HG02759 (cell line): ENCODE measurements at regions not wholly inside any gene's neighbourhood (a gene's known extent, or its start where the extent isn't known, plus 50 kb on each side); places are given as distances from the start of the nearest gene placed in this dataset.
"Not testable (repeated sequence)": the region's sequence is repeated elsewhere in the genome, so short reads cannot be mapped to it uniquely, and the experiment has no call there.

Experiments
- ATAC-seq: cut with Tn5 transposase; IDR thresholded peaks from one replicate; pipeline ENCODE4 v1.9.1; 2021; ENCODE audit warnings: mild to moderate bottlenecking, moderate library complexity; ENCODE audit not compliant: unreplicated experiment

DNA sequence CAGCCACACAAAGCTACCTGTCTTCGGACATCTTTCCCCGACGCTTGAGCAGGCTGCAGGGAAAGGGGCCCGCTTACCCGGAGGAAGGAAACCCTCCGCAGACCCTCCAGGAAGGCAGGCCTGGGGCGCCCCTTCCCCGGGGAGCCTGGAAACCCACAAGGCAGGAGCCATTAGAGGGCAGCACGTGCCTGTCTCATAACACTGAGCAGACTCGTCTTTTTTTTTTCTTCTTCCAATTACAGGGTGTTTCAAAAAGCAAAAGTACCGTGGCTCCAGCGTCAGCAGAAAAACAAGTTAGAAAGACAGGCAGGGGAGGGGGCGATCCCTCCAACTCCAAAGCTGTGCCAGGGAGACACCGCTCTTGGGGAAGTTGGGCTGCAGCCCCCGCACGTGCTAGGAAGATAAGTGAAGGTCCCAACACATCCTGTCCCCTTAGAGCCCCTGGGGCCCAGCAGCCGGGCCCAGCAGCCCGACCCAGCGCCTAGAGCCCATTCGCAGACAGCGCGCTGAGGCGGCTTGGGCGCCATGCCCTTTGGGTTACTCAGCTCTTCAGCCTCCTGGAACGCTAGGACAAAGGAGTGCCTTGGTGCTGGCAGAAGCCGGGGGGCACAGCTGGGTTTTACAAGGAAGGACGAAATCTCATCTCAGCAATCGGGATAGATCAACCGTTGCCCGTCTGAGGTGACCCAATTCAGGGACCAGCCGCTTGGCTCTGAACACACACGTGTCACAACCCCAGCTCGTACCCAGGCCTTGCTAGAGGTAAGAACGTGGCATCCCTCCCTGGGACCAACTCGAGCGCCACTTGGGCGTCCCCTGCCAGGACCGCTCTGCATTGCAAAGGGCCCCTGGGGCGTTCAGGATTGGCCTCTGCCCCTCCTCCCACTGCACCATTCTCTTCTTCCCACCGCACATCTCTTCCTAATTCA is 136.3 kb downstream of the LY86 start:
- ATAC-seq: no peak

DNA sequence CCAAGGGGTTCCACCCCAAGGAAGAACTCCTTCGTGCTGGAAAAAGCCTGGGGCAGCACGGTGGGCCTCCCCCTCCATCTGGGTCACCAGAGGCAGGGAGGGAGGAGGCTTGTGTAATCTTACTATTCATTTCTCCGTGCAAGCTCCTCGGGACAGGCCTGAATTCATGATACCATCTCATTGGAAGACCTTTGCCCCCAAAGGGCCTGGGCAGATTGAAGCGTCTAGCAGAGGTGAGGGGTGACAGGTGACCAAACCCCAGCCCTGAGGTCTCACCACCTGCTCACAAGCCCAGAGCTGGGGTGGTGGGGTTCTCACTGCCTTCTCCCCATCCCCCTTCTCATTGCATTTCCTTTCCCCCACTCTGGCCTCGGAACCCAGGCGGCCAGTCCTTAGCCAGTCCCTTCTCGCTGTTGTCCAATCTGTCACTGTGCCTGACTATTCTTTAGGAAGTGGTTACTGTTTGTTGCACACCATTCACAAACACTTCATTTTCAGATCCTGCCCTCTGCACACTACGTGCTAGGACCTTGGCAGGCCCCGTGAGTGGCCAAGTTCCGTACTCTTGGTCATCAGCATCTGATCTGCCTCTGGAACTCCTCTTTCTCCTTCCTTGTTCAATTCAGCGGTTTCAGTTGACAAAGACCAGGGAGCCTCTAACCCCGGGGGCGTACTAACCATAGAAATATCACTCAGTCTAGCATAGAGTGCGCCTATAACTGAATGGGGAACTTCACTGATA is 137.1 kb downstream of the LY86 start:
- ATAC-seq: no peak

DNA sequence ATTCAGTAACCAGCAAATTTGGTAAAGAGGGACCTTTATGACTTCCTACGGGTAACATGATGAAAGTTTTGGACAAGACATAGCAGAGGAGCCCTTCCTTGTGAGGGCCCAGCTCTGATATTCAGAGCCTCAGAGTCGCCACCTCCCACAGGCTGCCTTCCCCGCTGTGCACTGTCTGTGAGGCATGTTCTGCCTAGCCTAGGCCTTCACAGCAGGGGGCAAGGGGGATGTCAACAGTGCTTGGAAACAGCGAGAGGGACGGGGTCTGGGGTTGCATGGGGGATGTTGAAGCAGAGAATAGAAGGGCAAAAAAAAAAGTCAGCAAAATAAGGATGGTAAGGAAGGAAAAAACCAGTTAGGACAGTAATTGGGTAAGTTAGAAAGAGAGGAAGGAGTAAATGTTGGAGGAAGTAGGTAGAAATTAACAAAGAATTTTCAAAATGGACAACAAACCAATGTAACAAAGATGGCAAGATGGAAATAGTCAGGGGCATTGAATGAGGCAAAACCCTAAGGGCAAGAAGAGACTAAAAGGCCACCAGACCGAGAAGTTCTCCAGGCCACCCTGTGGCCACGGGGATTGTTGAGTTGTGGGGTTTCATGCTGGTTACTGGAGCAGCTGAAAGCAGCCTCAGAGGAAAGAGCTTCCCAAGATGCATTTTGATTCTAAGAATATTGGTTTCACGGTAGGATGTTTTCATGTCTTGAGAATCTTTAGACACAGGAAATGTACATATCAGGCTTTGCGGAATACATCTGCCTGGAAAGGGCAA is 139.8 kb downstream of the LY86 start:
- ATAC-seq: no peak

DNA sequence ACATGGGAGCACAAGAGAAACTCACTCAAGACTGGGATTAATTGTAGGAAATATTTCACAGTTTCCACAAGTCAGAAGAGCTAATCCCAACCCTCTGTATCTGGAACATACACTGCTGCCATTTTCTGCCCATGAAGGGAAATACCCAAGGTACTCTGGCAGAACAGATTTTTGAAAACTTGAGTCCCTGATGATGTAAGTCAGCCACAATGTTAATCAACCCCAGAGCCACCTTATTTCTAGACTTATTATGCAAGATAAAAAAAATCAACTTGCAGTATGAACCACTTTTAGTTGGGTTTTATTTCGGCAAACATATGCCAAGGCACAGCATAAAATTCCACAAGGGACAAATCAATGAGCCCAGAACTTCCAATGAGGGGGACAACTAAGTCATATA is 141.5 kb downstream of the LY86 start:
- no peak for ATAC-seq

DNA sequence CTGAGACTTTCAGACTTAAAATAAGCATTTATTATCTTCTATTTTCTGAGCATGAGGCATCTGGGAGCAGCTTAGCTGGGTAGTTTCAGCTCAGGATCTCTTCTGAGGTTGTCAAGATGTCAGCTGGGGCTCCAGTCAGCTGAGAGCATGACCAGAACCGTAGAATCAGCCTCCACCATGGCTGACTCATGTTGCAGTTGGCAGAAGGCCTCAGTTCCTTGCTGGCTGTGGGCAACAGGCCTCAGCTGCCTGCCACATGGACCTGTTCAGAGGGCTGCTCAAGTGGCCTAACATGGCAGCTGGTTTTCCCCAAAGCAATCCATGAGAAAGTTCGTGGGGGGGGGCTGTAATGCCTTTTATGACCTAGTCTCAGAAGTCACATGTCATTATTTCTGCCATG is 142.3 kb downstream of the LY86 start:
- ATAC-seq: no peak

DNA sequence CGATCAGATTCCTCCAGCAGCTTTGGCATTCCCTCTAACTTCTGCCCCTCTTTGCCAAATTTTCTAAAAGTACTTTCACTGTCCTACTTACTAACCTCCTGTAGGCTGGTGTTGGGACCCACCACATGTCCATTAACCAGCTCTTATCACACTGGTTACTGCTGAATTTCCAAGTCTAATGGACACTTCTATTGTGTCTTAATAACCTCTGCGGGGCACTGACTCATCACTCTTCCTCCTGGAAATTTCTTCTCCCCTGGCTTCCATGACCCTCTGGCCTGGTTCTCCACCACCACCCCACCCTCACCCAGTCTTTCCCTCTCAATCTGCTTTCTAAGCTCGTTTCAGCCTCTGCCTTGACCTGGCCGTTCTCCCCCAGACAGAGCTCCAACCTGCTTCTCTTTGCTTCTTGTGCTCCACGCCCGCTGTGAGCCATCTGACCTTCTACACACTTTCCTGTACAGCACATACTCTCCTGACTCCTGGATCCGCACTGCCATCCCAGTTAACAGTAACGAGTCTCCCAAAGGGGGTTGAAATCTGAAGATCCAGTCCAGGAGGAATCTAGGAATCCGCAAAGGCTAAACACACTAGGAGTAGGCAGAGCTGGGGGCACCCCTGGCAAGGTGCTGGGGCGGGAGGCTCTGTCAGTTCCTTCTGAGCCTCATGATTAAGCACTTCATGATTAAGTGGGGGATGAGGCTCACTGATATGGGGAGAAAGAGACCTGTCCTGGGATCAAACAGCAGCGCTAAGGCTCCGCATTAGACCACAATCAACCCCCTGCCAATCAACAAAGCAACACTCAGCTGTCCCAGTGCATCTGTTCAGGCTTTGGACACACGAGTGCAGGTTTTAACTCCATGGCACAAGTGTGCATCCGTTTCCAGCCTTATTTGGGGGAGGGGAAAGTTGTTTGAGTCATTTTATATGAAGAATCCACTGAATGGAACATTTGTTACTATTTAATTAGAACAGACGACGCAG is 146.3 kb downstream of the LY86 start:
- ATAC-seq: no peak

DNA sequence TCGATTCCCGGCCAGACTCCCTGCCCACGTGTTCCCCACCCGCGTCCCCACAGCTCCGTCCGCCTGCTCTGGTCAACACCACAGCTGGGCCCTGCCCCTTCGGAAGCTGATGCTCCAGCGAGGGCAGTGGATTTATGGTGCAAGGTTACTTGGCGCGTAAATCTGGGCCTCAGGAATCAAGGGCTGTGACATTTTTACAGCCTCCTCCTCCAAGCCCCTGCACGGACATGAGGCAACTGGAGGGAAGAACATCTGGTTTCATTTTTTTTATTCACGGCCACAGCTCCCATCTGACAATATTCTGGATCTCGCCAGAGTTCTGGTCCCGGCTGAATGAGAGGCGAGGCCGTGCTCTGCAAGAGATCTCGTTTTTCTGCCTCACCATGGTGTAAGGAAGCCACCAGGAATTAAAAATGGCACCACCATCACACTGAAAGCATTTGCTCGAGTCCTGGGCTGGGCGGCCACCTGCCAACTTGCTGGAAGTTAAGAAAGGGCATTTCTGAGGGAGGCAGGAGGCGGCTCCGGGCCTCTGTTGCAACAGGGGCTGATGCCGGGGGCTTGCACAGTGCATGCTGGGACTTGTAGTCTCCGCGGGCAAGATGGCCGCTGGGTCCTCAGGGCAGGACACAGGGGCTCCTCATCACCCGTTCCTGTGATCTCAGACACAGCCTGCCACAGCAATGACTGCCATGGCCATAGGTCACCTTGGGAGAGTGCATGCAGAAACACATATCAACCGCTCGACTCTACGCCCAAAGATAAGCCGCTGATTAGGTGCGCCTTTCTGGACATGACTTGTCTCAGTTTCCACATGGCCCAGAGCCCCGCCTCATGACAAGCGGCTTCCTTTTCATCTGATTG is 148.5 kb downstream of the LY86 start:
- ATAC-seq: no peak

DNA sequence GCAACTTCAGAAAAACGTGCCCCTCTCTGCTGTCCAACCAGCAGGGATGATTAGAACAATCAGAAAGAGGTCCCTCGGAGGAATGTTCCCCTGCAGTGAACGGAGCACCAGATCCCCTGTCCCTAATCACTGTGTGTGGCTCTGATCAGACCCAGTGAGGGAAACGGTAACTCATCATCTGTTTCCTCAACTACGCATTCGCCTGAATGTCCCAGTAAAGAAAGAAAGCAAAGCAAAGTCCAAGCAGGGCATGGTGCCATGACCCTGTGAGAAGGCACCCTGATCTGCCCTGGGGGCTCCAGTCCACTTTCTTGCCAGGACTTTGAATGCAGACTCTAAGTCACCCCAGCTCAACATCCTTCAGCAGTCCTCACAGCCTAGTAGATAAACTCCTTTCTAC is 149.2 kb downstream of the LY86 start:
- ATAC-seq: no peak

DNA sequence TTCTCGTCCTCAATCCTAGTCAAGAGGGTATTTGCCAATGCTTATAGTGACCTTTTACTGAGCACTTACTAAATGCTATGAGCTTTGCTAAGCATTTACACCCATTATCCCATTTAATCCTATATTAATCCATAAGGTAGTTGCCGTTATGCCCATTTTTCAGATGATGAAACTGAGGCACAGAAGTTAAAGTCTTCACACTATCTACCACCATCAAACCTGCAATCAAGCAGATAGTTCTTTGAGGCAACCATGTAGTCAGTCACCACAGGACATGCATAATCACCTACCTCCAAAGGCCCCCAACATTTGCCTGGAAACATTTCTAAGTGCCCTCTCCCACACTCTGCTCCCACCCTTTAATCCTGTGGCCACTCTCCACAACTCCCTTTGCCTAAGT is 149.6 kb downstream of the LY86 start:
- no peak for ATAC-seq

DNA sequence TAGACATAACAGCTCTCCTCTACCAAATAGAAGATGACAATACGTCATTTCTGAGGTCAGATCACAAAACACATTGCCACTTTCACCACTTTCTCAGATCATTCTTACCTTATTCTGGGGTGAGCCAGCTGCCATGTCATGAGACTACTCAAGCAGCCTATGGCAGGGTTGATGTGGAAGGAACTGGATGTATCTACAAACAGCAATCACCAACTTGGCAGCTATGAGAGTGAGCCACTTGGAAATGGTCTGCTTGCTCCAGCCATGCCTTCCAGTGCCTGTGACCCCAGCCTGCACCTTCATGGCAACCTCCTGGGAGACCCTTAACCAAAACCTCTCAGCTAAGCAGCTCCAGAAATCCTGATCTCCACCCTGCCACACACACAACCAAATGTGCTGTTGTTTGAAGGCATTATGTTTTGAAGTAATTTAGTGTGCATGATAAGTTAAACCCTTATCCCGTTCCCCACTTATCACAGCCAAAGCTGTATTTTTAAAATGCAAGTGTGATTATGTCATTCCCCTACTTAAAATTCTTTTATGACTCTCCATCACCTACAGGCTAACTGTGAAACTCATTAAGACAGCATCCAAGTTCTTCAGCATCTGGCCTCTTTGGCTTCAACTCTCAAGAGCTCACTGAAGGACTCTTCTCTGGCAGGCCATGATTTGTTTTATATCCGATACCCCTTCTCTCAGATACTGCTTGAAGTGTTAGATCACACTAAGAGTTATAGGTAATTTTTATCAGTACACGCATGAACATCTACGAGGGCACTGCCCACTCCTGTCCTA is 150.6 kb downstream of the LY86 start:
- no peak for ATAC-seq

DNA sequence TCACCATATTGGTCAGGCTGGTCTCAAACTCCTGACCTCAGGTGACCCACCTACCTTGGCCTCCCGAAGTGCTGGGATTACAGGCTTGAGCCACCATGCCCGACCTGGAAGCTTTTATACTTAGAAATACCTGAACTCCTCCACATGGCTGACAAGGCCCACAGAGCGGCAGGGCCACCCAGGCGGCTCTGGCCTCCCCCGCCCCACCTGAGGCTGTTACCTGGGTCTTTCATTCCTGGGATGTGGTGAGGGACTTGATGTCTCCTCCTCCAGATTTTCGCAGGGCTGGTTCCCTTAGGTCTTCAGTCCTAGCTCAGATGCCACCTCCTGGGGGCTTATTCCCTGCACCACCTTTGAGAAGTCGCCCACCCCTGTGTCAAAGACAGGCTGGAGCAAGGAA is 152.1 kb downstream of the LY86 start:
- ATAC-seq: no peak

DNA sequence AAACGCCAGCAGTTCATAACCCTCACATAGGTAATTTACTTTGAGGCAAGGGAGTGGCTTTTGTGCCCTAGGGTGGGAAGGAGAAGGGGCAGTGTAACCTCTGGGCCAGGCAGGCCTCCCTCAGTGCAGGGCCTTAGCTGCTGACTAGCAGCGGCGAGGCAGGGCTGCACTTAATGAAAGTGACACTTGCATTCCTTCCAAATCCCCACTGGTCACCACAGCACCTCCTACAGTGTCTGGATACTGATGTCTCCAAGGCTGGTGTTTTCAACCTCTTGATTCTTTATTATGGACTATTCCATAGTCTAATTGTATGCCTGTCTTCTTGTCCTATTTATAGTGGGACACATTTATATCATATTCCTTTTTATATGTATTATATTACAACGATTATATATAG is 152.7 kb downstream of the LY86 start:
- ATAC-seq: no peak

DNA sequence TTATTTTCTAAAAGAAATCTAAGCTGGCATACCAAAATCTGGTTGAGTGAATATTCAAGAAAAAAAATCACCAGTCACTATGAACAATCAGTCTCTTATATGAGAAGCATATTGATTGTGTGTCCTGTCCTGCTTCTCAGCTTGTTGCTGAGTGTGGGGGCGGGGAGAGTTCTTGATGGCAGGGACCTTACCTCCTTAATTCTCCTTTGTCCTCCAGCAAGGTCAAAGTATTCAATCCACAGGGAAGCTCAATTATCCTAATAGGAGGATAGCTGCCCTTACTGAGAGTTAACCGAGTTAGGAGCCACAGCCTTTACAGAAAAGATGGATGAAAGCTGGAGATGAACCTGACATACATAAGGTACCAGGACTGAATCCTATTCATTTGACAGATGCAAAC is 154.0 kb downstream of the LY86 start:
- no peak for ATAC-seq

DNA sequence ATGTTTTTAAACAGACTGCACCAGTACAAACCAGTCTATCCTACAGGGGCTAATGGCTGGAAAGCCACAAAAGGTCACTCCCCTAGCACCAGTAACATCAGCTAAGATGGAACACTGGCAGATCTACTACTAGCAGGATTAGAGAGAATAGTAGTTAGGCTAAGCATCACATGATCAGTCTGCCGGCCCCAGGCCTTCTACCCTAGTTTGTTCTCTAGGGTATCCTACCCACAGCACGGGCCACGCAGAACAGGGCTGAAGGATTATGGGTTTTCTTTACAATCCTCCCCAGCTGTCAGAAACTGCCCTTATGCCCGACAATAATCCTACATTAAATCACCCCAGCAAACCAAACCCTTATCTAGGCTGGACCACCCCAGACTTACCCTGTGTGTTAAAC is 156.0 kb downstream of the LY86 start:
- no peak for ATAC-seq

DNA sequence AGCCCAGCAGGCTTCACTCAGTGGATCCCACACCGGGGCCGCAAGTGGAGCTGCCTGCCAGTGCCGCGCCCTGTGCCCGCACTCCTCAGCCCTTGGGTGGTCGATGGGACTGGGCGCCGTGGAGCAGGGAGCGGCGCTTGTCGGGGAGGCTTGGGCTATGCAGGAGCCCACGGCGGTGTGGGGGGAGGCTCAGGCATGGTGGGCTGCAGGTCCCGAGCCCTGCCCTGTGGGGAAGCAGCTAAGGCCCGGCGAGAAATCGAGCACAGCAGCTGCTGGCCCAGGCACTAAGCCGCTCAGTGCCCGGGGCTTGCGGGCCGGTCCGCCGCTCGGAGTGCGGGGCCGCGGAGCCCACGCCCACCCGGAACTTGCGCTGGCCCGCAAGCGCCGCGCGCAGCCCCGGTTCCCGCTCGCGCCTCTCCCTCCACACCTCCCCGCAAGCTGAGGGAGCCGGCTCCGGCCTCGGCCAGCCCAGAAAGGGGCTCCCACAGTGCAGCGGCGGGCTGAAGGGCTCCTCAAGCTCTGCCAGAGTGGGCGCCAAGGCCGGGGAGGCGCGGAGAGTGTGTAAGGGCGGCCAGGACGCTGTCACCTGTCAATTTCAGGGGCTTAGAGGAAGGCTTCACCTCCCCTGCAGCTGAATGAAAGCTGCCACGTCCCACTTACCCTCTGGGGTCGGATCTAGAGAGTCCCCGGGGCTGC is 157.3 kb downstream of the LY86 start:
- ATAC-seq: not testable (repeated sequence)

DNA sequence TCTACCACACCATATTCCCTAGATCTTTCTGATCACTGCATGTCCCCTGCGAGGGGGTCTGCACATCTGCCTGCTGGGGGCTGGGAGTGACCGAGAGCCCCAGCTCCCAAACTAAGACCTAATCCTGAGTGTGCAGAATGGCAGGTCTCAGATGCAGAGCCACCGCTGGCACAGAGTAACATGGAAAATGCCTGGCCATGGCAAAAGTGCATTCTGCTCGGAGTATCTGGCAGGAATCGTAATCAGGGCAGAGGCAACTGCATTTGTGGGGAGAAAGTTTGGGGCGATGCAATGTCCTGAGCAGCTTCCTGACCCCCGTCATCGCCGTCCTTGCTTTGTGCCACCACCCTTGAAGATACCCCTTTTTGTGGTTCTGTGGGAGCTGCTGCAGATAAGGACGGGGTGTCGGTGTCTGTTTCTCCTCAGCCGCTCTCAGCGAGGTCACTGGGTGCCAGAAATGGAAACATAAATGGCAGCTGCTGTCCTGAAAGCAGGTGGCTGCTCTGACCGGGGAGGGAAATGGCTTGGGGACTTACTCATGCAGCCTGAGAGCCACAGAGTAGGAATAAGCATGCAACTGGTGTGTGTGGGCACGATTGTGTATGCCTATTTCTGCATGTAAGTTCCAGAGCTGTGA is 157.9 kb downstream of the LY86 start:
- no peak for ATAC-seq

DNA sequence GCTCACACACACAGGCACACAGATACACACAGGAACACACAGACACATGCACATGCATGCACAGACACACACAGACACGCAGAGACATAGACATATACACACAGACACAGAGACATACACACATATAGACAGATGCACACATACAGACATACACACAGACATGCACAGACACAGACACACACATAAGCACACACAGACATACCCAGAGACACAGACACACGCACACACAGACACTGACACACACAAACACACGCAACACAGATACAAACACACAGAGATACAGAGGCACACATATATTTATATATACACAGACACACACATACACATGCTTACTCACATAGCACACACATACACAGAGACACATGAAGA is 158.4 kb downstream of the LY86 start:
- ATAC-seq: no peak

DNA sequence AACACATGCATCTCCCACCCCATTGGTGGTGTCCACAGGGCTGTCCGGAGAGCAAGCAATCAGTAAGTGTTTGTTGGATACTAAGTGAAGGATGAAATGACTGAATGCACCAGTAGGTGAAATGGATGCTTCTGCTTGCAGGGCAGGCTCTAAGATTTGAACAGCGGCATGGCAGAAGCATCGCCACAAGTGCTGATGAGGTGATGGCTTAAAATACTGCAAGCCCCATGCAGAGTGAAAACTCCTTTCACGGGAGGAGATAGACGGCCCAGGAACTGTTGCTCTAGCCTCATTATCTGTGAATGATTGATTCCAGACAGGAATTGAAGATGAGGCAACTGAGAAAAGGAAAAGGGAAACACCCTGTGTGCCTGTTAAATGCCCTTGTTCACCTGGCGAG is 158.9 kb downstream of the LY86 start:
- no peak for ATAC-seq
